B cell (primary cell): ENCODE measurements at regions not wholly inside any gene's neighbourhood (a gene's known extent, or its start where the extent isn't known, plus 50 kb on each side); places are given as distances from the start of the nearest gene placed in this dataset.

Experiments
- ATAC-seq: fragments of 200-7000 bp; cut with Tn5 transposase; one replicate; pipeline ENCODE4 v1.10.0; 2021; ENCODE audit warnings: low read depth, mild to moderate bottlenecking, moderate number of reproducible peaks, moderate library complexity
- CTCF ChIA-PET: fragments of 350-600 bp; sonication (Branson Sonifier 250); formaldehyde crosslinking; loops from one replicate; lab custom pipeline; 2021; ENCODE audit warnings: antibody characterized with exemption, inconsistent platforms; lab: Charles Lee
- POLR2A ChIA-PET: fragments of 350-600 bp; sonication (Branson Sonifier 250); formaldehyde crosslinking; loops from one replicate; lab custom pipeline; 2021; ENCODE audit warnings: antibody characterized with exemption; lab: Charles Lee
- DNase-seq: peaks from one replicate; pipeline ENCODE4 v3.0.0; 2013
- H2AFZ ChIP-seq: 2 replicates; pipeline ENCODE4 v1.6.1; 2012; ENCODE audit warnings: mild to moderate bottlenecking, low read depth, low read length; ENCODE audit not compliant: insufficient read depth, poor library complexity, severe bottlenecking
- H3K27ac ChIP-seq, 2 donors: 1 replicate in 1 of 2; 2 replicates in 1 of 2; pipeline ENCODE4 v1.5.1; 2012 to 2013; ENCODE audit warnings: low read length in 2 of 2, mild to moderate bottlenecking in 2 of 2, moderate library complexity in 1 of 2
- H3K27me3 ChIP-seq, 4 experiments: fragments of 200-600 bp in 1 of 4; sonication (generic) in 1 of 4; replicated peaks in 1 of 4; 1 replicate in 2 of 4; 2 replicates in 2 of 4; pipeline versions ENCODE4 v1.6.1 to v1.7.0; 2013 to 2016; ENCODE audit warnings: low read length in 3 of 4, mild to moderate bottlenecking in 2 of 4, mixed read lengths in 1 of 4, moderate library complexity in 1 of 4; ENCODE audit not compliant: insufficient read depth in 4 of 4, control insufficient read depth in 3 of 4; ENCODE audit errors: control extremely low read depth in 1 of 4
- H3K36me3 ChIP-seq, 2 experiments: replicated peaks in 1 of 2; 1 replicate in 1 of 2; 2 replicates in 1 of 2; pipeline versions ENCODE4 v1.6.1 to v1.7.1; 2013; ENCODE audit warnings: low read length in 1 of 2; ENCODE audit not compliant: insufficient read depth in 2 of 2, control insufficient read depth in 1 of 2; ENCODE audit errors: control extremely low read depth in 1 of 2, extremely low read depth in 1 of 2
- H3K4me1 ChIP-seq, 2 donors: fragments of 200-600 bp in 1 of 2; sonication (generic) in 1 of 2; 1 replicate in 1 of 2; 2 replicates in 1 of 2; pipeline versions ENCODE4 v1.5.1 to v1.6.1; 2013 to 2017; ENCODE audit warnings: low read length in 2 of 2; ENCODE audit not compliant: control insufficient read depth in 2 of 2, insufficient read depth in 2 of 2
- H3K4me2 ChIP-seq: replicated peaks from 2 replicates; pipeline ENCODE3; 2012; ENCODE audit warnings: mild to moderate bottlenecking, low read depth, low read length; ENCODE audit not compliant: poor library complexity, severe bottlenecking
- H3K4me3 ChIP-seq, 5 experiments: fragments of 200-600 bp in 1 of 5; sonication (generic) in 1 of 5; 1 replicate in 3 of 5; 2 replicates in 2 of 5; pipeline versions ENCODE4 v1.5.1 to v1.7.0; 2011 to 2016; ENCODE audit warnings: low read length in 4 of 5, mild to moderate bottlenecking in 4 of 5, low read depth in 2 of 5, control low read depth in 1 of 5, moderate library complexity in 1 of 5; ENCODE audit not compliant: insufficient read depth in 1 of 5; ENCODE audit errors: control extremely low read depth in 1 of 5, extremely low read depth in 1 of 5
- H3K79me2 ChIP-seq: fragments of 200-600 bp; sonication (generic); one replicate; pipeline ENCODE4 v1.6.0; 2016; ENCODE audit warnings: low read length; ENCODE audit not compliant: control insufficient read depth, insufficient read depth
- H3K9ac ChIP-seq: fragments of 200-600 bp; sonication (generic); 2 replicates; pipeline ENCODE4 v1.6.1; 2017; ENCODE audit warnings: mild to moderate bottlenecking, low read length, moderate library complexity
- H3K9me3 ChIP-seq, 3 donors: one replicate each; pipeline versions ENCODE4 v1.6.1 to v1.7.1; 2013; ENCODE audit warnings: low read length in 2 of 3; ENCODE audit not compliant: control insufficient read depth in 2 of 3, insufficient read depth in 1 of 3; ENCODE audit errors: control extremely low read depth in 1 of 3
- H4K20me1 ChIP-seq: 2 replicates; pipeline ENCODE4 v1.6.0; 2012; ENCODE audit warnings: mild to moderate bottlenecking, low read length; ENCODE audit not compliant: insufficient read depth, control insufficient read depth, poor library complexity, severe bottlenecking
- H3K27ac Mint-ChIP-seq: one replicate; pipeline ENCODE4 v1.8.0; 2021; ENCODE audit warnings: mixed read lengths
- H3K27me3 Mint-ChIP-seq: one replicate; pipeline ENCODE4 v1.8.0; 2021; ENCODE audit warnings: mixed read lengths
- H3K4me1 Mint-ChIP-seq: one replicate; pipeline ENCODE4 v1.8.0; 2021; ENCODE audit warnings: mixed read lengths
- H3K4me3 Mint-ChIP-seq: one replicate; pipeline ENCODE4 v1.8.0; 2021; ENCODE audit warnings: mixed read lengths
- H3K9me3 Mint-ChIP-seq: one replicate; pipeline ENCODE4 v1.8.0; 2022; ENCODE audit warnings: mixed read lengths; ENCODE audit not compliant: insufficient read depth
- EZH2 ChIP-seq: IDR thresholded peaks from 2 replicates; pipeline ENCODE4 v1.6.1; 2012; ENCODE audit warnings: borderline replicate concordance, low read depth, mild to moderate bottlenecking, moderate library complexity, low read length; ENCODE audit not compliant: insufficient read depth, poor library complexity, severe bottlenecking
- WGBS: methylation state at CpG from one replicate; pipeline ENCODE4 v1.1.5; 2013; ENCODE audit warnings: missing lambda C conversion rate; ENCODE audit not compliant: insufficient coverage; 5-methylcytosine and 5-hydroxymethylcytosine counted together
- intact Hi-C: fragments of 100-400 bp; cut with micrococcal nuclease; formaldehyde crosslinking; loops from one replicate; pipeline ENCODE4 v1.10.0; 2022
- TF ChIP-seq, protein P1 (sequence below): fragments of 200-600 bp; IDR thresholded peaks from one replicate; pipeline ENCODE4 v1.8.0; 2022; ENCODE audit warnings: antibody characterized with exemption, mild to moderate bottlenecking

DNA sequence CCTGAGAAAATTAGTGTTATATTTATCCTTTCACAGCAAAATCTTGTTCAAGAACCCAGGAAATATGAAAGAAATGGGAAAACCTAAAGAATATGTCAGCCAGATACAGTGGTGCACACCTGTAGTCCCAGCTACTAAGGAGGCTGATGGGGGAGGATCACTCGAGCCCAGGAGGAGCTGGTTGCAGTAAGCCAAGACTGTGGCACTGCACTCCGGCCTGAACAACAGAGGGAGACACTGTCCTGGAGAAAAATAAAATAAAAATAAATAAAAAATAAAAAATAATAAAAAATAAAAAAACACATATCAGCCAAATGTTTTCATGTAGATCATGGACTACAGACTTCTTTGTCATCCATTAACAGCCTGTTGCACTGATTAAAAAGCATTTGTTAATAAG, 244.8 kb upstream of the KLHL1 start:
- Histone ChIP-seq H3K79me2 (no peaks in the 10 kb centered on the region), H3K9me3 (no peaks in the 10 kb centered on the region), H3K4me2 (no peak overlapping the region), H3K9ac (no peak overlapping the region), H2AFZ (no peak overlapping the region), H3K4me1 (no peaks in the 10 kb centered on the region), H3K27ac (no peak overlapping the region), H3K4me3 (no peak overlapping the region), H3K36me3 (no peaks in the 10 kb centered on the region), H4K20me1 (no peaks in the 10 kb centered on the region), H3K27me3 (no peaks in the 10 kb centered on the region)
- H3K4me3 Mint-ChIP-seq: no peak overlapping the region
- H3K4me1 Mint-ChIP-seq: no peaks in the 10 kb centered on the region
- TF ChIP-seq EZH2: no peak
- TF ChIP-seq, protein P1, sequence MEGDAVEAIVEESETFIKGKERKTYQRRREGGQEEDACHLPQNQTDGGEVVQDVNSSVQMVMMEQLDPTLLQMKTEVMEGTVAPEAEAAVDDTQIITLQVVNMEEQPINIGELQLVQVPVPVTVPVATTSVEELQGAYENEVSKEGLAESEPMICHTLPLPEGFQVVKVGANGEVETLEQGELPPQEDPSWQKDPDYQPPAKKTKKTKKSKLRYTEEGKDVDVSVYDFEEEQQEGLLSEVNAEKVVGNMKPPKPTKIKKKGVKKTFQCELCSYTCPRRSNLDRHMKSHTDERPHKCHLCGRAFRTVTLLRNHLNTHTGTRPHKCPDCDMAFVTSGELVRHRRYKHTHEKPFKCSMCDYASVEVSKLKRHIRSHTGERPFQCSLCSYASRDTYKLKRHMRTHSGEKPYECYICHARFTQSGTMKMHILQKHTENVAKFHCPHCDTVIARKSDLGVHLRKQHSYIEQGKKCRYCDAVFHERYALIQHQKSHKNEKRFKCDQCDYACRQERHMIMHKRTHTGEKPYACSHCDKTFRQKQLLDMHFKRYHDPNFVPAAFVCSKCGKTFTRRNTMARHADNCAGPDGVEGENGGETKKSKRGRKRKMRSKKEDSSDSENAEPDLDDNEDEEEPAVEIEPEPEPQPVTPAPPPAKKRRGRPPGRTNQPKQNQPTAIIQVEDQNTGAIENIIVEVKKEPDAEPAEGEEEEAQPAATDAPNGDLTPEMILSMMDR: no peak
- H3K27ac Mint-ChIP-seq: no peak overlapping the region
- ATAC-seq: no peak
- intact Hi-C loops: no loop called here
- POLR2A ChIA-PET: no interaction called here
- CTCF ChIA-PET: no interaction called here
- WGBS: no CpG with 5 or more reads among the region's 2 CpGs
- no peak for DNase-seq
- no peaks in the 10 kb centered on the region for H3K27me3 Mint-ChIP-seq
- H3K9me3 Mint-ChIP-seq: peaks cover 5% of the 10 kb centered on the region

GRCh38 chr13:70347947-70348620, 239.8 kb upstream of the KLHL1 start:
- Histone ChIP-seq H3K27me3 (no peaks in the 10 kb centered on the region), H3K4me3 (no peak overlapping the region), H3K79me2 (no peaks in the 10 kb centered on the region), H3K36me3 (no peaks in the 10 kb centered on the region), H2AFZ (no peak overlapping the region), H3K4me1 (no peaks in the 10 kb centered on the region), H3K9ac (no peak overlapping the region), H4K20me1 (no peaks in the 10 kb centered on the region), H3K4me2 (no peak overlapping the region), H3K27ac (no peak overlapping the region), H3K9me3 (no peaks in the 10 kb centered on the region)
- no peak overlapping the region for H3K27ac Mint-ChIP-seq
- no peak overlapping the region for H3K4me3 Mint-ChIP-seq
- no peaks in the 10 kb centered on the region for H3K27me3 Mint-ChIP-seq
- CTCF ChIA-PET: no interaction called here
- no peaks in the 10 kb centered on the region for H3K4me1 Mint-ChIP-seq
- intact Hi-C loops: no loop called here
- POLR2A ChIA-PET: no interaction called here
- TF ChIP-seq, protein P1: no peak
- no peak for TF ChIP-seq EZH2
- ATAC-seq: no peak
- 100% methylated on average over 2 of the region's 8 CpGs for WGBS
- H3K9me3 Mint-ChIP-seq: peaks cover 5% of the 10 kb centered on the region
- no peak for DNase-seq
